ENCODE measurements at regions not wholly inside any gene's neighbourhood (a gene's known extent, or its start where the extent isn't known, plus 50 kb on each side); places are given as distances from the start of the nearest gene placed in this dataset.

DNA sequence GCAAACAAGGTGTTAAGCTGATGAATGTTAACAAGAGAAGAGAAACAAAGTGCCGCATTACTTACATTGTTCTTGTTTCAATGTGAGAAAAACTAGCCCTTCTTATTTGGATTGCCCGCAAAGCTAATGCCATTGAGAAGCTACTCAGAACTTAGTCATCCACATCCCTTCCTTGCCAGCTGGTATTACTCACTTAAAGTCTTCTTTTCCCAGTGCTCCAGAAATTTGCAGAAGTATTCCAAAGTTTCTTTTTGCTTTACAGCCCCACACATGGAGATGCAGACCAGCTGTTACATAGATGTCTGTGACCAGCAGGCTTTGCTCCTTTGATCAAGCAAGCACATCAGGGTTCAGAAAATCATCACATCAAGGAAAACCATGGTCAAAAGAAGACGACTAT lies 529.0 kb downstream of the TBC1D32 start:
- CTCF ChIA-PET (ENCODE audit: low intra/inter-chr PET ratio, low total read pairs): no interaction called here
- intact Hi-C loops (cut with micrococcal nuclease; ENCODE audit: unreplicated experiment): no loop called here
- Histone ChIP-seq H4K20me1 (ENCODE audit: insufficient read depth, low read length) (no peaks in the 10 kb centered on the region), H3K36me3 (replicated peaks in 1 of 2; ENCODE audit: control insufficient read depth in 1 of 2, insufficient read depth in 2 of 2, low read length in 2 of 2) (no peaks in the 10 kb centered on the region), H3K9ac (ENCODE audit: insufficient read depth, low read depth, low read length) (no peak overlapping the region), H3K4me1 (ENCODE audit: insufficient read depth, low read length) (no peaks in the 10 kb centered on the region), H3K9me3 (ENCODE audit: low read length) (no peaks in the 10 kb centered on the region), H3K4me3 (replicated peaks in 1 of 3; ENCODE audit: insufficient read depth in 1 of 3, low read depth in 2 of 3, low read length in 3 of 3) (no peak overlapping the region), H3K79me2 (ENCODE audit: insufficient read depth, low read length) (no peaks in the 10 kb centered on the region), H2AFZ (ENCODE audit: low read length) (no peak overlapping the region), H3K27me3 (ENCODE audit: control insufficient read depth in 1 of 2, insufficient read depth in 2 of 2, low read length in 2 of 2) (no peaks in the 10 kb centered on the region), H3K27ac (ENCODE audit: extremely low read length, insufficient read depth, low read length) (no peak overlapping the region), H3K4me2 (ENCODE audit: low read depth, low read length) (no peak overlapping the region)
- no TSS peak for BruUV-seq (replicated peaks)
- DNase-seq (ENCODE audit: low spot score): no peak
- TF ChIP-seq ZFP82 (CRISPR knock-in tag; IDR thresholded peaks at IDR 0.05; ENCODE audit: borderline replicate concordance) (no peak), MLLT10 (CRISPR knock-in tag; IDR thresholded peaks at IDR 0.05) (no peak), ZNF382 (CRISPR knock-in tag; IDR thresholded peaks at IDR 0.05; ENCODE audit: borderline replicate concordance) (no peak), TBX2 (CRISPR knock-in tag; IDR thresholded peaks at IDR 0.05; ENCODE audit: borderline replicate concordance) (no peak), SNAPC2 (CRISPR knock-in tag; IDR thresholded peaks at IDR 0.05) (no peak), SIX1 (CRISPR knock-in tag; IDR thresholded peaks at IDR 0.05; ENCODE audit: borderline replicate concordance) (no peak), GLI4 (CRISPR knock-in tag; IDR thresholded peaks at IDR 0.05; ENCODE audit: borderline replicate concordance) (no peak)
- TF ChIP-seq, protein P1, sequence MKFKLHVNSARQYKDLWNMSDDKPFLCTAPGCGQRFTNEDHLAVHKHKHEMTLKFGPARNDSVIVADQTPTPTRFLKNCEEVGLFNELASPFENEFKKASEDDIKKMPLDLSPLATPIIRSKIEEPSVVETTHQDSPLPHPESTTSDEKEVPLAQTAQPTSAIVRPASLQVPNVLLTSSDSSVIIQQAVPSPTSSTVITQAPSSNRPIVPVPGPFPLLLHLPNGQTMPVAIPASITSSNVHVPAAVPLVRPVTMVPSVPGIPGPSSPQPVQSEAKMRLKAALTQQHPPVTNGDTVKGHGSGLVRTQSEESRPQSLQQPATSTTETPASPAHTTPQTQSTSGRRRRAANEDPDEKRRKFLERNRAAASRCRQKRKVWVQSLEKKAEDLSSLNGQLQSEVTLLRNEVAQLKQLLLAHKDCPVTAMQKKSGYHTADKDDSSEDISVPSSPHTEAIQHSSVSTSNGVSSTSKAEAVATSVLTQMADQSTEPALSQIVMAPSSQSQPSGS (CRISPR knock-in tag; IDR thresholded peaks at IDR 0.05): no peak
- TF ChIP-seq, protein P2, sequence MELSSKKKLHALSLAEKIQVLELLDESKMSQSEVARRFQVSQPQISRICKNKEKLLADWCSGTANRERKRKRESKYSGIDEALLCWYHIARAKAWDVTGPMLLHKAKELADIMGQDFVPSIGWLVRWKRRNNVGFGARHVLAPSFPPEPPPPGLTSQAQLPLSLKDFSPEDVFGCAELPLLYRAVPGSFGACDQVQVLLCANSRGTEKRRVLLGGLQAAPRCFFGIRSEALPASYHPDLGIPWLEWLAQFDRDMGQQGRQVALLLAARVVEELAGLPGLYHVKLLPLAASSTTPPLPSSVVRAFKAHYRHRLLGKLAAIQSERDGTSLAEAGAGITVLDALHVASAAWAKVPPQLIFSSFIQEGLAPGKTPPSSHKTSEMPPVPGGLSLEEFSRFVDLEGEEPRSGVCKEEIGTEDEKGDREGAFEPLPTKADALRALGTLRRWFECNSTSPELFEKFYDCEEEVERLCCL (CRISPR knock-in tag; IDR thresholded peaks at IDR 0.05; ENCODE audit: borderline replicate concordance): no peak
- TF ChIP-seq, protein P3, sequence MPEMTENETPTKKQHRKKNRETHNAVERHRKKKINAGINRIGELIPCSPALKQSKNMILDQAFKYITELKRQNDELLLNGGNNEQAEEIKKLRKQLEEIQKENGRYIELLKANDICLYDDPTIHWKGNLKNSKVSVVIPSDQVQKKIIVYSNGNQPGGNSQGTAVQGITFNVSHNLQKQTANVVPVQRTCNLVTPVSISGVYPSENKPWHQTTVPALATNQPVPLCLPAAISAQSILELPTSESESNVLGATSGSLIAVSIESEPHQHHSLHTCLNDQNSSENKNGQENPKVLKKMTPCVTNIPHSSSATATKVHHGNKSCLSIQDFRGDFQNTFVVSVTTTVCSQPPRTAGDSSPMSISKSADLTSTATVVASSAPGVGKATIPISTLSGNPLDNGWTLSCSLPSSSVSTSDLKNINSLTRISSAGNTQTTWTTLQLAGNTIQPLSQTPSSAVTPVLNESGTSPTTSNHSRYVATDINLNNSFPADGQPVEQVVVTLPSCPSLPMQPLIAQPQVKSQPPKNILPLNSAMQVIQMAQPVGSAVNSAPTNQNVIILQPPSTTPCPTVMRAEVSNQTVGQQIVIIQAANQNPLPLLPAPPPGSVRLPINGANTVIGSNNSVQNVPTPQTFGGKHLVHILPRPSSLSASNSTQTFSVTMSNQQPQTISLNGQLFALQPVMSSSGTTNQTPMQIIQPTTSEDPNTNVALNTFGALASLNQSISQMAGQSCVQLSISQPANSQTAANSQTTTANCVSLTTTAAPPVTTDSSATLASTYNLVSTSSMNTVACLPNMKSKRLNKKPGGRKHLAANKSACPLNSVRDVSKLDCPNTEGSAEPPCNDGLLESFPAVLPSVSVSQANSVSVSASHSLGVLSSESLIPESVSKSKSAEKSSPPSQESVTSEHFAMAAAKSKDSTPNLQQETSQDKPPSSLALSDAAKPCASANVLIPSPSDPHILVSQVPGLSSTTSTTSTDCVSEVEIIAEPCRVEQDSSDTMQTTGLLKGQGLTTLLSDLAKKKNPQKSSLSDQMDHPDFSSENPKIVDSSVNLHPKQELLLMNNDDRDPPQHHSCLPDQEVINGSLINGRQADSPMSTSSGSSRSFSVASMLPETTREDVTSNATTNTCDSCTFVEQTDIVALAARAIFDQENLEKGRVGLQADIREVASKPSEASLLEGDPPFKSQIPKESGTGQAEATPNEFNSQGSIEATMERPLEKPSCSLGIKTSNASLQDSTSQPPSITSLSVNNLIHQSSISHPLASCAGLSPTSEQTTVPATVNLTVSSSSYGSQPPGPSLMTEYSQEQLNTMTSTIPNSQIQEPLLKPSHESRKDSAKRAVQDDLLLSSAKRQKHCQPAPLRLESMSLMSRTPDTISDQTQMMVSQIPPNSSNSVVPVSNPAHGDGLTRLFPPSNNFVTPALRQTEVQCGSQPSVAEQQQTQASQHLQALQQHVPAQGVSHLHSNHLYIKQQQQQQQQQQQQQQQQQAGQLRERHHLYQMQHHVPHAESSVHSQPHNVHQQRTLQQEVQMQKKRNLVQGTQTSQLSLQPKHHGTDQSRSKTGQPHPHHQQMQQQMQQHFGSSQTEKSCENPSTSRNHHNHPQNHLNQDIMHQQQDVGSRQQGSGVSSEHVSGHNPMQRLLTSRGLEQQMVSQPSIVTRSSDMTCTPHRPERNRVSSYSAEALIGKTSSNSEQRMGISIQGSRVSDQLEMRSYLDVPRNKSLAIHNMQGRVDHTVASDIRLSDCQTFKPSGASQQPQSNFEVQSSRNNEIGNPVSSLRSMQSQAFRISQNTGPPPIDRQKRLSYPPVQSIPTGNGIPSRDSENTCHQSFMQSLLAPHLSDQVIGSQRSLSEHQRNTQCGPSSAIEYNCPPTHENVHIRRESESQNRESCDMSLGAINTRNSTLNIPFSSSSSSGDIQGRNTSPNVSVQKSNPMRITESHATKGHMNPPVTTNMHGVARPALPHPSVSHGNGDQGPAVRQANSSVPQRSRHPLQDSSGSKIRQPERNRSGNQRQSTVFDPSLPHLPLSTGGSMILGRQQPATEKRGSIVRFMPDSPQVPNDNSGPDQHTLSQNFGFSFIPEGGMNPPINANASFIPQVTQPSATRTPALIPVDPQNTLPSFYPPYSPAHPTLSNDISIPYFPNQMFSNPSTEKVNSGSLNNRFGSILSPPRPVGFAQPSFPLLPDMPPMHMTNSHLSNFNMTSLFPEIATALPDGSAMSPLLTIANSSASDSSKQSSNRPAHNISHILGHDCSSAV (CRISPR knock-in tag; IDR thresholded peaks at IDR 0.05; ENCODE audit: borderline replicate concordance): no peak
- no peak for ATAC-seq
- POLR2A ChIA-PET: no interaction called here
- in situ Hi-C loops (cut with HindIII; ENCODE audit: extremely low pct_ligation_motif_present, low pct_unique_long_range_greater_than_20kb): no loop called here
- 22% methylated on average over 3 of the region's 3 CpGs for WGBS (ENCODE audit: low lambda C conversion rate)
- no peak for FAIRE-seq
